ENCODE measurements at regions not wholly inside any gene's neighbourhood (a gene's known extent, or its start where the extent isn't known, plus 50 kb on each side); places are given as distances from the start of the nearest gene placed in this dataset.

DNA sequence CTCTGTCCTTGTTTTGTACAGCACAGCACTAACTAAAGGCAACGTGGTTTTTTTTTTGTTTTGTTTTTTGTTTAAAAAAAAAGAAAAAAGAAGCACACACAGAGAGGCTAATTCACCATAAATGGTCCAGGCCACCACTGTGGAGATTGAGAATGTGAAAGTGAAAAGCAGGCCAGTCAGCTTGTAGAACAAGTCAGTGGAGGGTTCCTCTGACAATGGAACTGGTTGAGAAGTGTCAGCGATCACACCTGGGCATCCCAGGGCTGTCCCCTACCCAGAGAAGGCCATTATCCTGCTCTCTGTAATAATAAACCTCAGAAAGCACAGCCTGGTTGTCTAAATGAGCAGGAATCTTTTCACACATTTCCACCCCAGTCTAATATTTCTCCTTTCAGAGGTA lies 119.6 kb upstream of the ZNF438 start:
- TF ChIP-seq, protein P1, sequence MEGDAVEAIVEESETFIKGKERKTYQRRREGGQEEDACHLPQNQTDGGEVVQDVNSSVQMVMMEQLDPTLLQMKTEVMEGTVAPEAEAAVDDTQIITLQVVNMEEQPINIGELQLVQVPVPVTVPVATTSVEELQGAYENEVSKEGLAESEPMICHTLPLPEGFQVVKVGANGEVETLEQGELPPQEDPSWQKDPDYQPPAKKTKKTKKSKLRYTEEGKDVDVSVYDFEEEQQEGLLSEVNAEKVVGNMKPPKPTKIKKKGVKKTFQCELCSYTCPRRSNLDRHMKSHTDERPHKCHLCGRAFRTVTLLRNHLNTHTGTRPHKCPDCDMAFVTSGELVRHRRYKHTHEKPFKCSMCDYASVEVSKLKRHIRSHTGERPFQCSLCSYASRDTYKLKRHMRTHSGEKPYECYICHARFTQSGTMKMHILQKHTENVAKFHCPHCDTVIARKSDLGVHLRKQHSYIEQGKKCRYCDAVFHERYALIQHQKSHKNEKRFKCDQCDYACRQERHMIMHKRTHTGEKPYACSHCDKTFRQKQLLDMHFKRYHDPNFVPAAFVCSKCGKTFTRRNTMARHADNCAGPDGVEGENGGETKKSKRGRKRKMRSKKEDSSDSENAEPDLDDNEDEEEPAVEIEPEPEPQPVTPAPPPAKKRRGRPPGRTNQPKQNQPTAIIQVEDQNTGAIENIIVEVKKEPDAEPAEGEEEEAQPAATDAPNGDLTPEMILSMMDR (IDR thresholded peaks at IDR 0.05), result no peak
- no peak for TF ChIP-seq POLR2A (IDR thresholded peaks at IDR 0.05)

Measured in adrenal gland (tissue), 5 donors.